H1 (cell line): ENCODE measurements at regions not wholly inside any gene's neighbourhood (a gene's known extent, or its start where the extent isn't known, plus 50 kb on each side); places are given as distances from the start of the nearest gene placed in this dataset.

ENCODE experiments used
- POLR2A ChIP-seq, 2 experiments: IDR thresholded peaks; 1 replicate in 1 of 2; 2 replicates in 1 of 2; pipeline ENCODE4 v1.6.1; 2011; ENCODE audit warnings: low read depth in 2 of 2, low read length in 2 of 2, mild to moderate bottlenecking in 2 of 2; ENCODE audit errors: control extremely low read depth in 1 of 2
- RAD21 ChIP-seq, 2 experiments: IDR thresholded peaks in 1 of 2; conservative IDR thresholded peaks in 1 of 2; 2 replicates each; pipeline ENCODE4 v1.6.1; 2011; ENCODE audit warnings: low read depth in 2 of 2, low read length in 2 of 2, improper control_type of control experiment in 1 of 2, inconsistent platforms in 1 of 2, mild to moderate bottlenecking in 1 of 2, moderate library complexity in 1 of 2
- SAP30 ChIP-seq: fragments of 300-600 bp; sonication (generic); IDR thresholded peaks from 2 replicates; pipeline ENCODE4 v1.7.1; 2012; ENCODE audit warnings: low read length, moderate library complexity, mild to moderate bottlenecking, inconsistent platforms; ENCODE audit not compliant: insufficient read depth, insufficient replicate concordance
- SUZ12 ChIP-seq: fragments of 200-600 bp; sonication (generic); IDR thresholded peaks from 2 replicates; pipeline ENCODE4 v1.6.1; 2012; ENCODE audit warnings: mild to moderate bottlenecking, inconsistent platforms, low read length, moderate library complexity, mixed read lengths
- TCF12 ChIP-seq: IDR thresholded peaks from 2 replicates; pipeline ENCODE4 v1.6.1; 2011; ENCODE audit warnings: low read depth, mild to moderate bottlenecking, low read length
- YY1 ChIP-seq: IDR thresholded peaks from 2 replicates; pipeline ENCODE4 v1.6.1; 2011; ENCODE audit warnings: low read depth, mild to moderate bottlenecking, low read length
- ZNF274 ChIP-seq: IDR thresholded peaks from 2 replicates; pipeline ENCODE4 v1.7.0; 2012; ENCODE audit warnings: low read length, borderline replicate concordance; ENCODE audit errors: extremely low read depth
- TF ChIP-seq, protein P1 (sequence below), 3 experiments: IDR thresholded peaks; 1 replicate in 2 of 3; 2 replicates in 1 of 3; pipeline versions ENCODE4 v1.5.1 to v1.6.1; 2011; ENCODE audit warnings: low read length in 3 of 3, mild to moderate bottlenecking in 3 of 3, inconsistent platforms in 2 of 3, low read depth in 1 of 3, moderate library complexity in 1 of 3; ENCODE audit not compliant: insufficient read depth in 1 of 3; ENCODE audit errors: control extremely low read depth in 1 of 3
- TF ChIP-seq, protein P2 (sequence below): fragments of 300-600 bp; sonication (generic); IDR thresholded peaks from 2 replicates; pipeline ENCODE4 v1.7.1; 2012; ENCODE audit warnings: low read length, moderate library complexity, mild to moderate bottlenecking, inconsistent platforms; ENCODE audit not compliant: insufficient replicate concordance
- TF ChIP-seq, protein P3 (sequence below): IDR thresholded peaks from 2 replicates; pipeline ENCODE4 v1.6.1; 2012; ENCODE audit warnings: inconsistent platforms
- TF ChIP-seq, protein P4 (sequence below): IDR thresholded peaks from 2 replicates; pipeline ENCODE4 v1.6.1; 2012; ENCODE audit warnings: low read length, inconsistent platforms

DNA sequence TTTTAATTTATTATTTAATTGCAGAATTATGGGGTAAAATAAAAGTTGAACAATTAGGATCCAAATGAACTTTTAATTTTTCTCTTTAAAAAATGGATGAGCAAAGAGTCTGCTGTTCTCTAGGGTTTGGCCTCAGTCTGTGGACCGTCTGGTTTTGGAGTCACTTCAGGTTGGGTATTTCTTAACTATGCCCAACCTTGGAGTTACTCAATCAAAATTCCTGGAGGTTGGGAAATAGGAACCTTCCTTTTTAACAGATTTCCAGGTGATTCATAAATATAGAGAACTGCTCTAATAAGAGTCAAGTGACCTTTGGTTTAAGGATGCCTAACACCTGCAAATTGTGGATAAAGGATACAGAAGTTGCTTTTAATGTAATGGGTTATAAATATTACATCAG, 241.5 kb upstream of the GCFC2 start:
- no peak for TF ChIP-seq SAP30
- TF ChIP-seq, protein P1, sequence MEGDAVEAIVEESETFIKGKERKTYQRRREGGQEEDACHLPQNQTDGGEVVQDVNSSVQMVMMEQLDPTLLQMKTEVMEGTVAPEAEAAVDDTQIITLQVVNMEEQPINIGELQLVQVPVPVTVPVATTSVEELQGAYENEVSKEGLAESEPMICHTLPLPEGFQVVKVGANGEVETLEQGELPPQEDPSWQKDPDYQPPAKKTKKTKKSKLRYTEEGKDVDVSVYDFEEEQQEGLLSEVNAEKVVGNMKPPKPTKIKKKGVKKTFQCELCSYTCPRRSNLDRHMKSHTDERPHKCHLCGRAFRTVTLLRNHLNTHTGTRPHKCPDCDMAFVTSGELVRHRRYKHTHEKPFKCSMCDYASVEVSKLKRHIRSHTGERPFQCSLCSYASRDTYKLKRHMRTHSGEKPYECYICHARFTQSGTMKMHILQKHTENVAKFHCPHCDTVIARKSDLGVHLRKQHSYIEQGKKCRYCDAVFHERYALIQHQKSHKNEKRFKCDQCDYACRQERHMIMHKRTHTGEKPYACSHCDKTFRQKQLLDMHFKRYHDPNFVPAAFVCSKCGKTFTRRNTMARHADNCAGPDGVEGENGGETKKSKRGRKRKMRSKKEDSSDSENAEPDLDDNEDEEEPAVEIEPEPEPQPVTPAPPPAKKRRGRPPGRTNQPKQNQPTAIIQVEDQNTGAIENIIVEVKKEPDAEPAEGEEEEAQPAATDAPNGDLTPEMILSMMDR (IDR thresholded peaks at IDR 0.05; ENCODE audit: control extremely low read depth in 1 of 3, insufficient read depth in 1 of 3, low read depth in 1 of 3, low read length in 3 of 3) = no peak
- TF ChIP-seq, protein P2, sequence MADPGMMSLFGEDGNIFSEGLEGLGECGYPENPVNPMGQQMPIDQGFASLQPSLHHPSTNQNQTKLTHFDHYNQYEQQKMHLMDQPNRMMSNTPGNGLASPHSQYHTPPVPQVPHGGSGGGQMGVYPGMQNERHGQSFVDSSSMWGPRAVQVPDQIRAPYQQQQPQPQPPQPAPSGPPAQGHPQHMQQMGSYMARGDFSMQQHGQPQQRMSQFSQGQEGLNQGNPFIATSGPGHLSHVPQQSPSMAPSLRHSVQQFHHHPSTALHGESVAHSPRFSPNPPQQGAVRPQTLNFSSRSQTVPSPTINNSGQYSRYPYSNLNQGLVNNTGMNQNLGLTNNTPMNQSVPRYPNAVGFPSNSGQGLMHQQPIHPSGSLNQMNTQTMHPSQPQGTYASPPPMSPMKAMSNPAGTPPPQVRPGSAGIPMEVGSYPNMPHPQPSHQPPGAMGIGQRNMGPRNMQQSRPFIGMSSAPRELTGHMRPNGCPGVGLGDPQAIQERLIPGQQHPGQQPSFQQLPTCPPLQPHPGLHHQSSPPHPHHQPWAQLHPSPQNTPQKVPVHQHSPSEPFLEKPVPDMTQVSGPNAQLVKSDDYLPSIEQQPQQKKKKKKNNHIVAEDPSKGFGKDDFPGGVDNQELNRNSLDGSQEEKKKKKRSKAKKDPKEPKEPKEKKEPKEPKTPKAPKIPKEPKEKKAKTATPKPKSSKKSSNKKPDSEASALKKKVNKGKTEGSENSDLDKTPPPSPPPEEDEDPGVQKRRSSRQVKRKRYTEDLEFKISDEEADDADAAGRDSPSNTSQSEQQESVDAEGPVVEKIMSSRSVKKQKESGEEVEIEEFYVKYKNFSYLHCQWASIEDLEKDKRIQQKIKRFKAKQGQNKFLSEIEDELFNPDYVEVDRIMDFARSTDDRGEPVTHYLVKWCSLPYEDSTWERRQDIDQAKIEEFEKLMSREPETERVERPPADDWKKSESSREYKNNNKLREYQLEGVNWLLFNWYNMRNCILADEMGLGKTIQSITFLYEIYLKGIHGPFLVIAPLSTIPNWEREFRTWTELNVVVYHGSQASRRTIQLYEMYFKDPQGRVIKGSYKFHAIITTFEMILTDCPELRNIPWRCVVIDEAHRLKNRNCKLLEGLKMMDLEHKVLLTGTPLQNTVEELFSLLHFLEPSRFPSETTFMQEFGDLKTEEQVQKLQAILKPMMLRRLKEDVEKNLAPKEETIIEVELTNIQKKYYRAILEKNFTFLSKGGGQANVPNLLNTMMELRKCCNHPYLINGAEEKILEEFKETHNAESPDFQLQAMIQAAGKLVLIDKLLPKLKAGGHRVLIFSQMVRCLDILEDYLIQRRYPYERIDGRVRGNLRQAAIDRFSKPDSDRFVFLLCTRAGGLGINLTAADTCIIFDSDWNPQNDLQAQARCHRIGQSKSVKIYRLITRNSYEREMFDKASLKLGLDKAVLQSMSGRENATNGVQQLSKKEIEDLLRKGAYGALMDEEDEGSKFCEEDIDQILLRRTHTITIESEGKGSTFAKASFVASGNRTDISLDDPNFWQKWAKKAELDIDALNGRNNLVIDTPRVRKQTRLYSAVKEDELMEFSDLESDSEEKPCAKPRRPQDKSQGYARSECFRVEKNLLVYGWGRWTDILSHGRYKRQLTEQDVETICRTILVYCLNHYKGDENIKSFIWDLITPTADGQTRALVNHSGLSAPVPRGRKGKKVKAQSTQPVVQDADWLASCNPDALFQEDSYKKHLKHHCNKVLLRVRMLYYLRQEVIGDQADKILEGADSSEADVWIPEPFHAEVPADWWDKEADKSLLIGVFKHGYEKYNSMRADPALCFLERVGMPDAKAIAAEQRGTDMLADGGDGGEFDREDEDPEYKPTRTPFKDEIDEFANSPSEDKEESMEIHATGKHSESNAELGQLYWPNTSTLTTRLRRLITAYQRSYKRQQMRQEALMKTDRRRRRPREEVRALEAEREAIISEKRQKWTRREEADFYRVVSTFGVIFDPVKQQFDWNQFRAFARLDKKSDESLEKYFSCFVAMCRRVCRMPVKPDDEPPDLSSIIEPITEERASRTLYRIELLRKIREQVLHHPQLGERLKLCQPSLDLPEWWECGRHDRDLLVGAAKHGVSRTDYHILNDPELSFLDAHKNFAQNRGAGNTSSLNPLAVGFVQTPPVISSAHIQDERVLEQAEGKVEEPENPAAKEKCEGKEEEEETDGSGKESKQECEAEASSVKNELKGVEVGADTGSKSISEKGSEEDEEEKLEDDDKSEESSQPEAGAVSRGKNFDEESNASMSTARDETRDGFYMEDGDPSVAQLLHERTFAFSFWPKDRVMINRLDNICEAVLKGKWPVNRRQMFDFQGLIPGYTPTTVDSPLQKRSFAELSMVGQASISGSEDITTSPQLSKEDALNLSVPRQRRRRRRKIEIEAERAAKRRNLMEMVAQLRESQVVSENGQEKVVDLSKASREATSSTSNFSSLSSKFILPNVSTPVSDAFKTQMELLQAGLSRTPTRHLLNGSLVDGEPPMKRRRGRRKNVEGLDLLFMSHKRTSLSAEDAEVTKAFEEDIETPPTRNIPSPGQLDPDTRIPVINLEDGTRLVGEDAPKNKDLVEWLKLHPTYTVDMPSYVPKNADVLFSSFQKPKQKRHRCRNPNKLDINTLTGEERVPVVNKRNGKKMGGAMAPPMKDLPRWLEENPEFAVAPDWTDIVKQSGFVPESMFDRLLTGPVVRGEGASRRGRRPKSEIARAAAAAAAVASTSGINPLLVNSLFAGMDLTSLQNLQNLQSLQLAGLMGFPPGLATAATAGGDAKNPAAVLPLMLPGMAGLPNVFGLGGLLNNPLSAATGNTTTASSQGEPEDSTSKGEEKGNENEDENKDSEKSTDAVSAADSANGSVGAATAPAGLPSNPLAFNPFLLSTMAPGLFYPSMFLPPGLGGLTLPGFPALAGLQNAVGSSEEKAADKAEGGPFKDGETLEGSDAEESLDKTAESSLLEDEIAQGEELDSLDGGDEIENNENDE = no peak
- TF ChIP-seq, protein P3, sequence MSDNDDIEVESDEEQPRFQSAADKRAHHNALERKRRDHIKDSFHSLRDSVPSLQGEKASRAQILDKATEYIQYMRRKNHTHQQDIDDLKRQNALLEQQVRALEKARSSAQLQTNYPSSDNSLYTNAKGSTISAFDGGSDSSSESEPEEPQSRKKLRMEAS = no peak
- TF ChIP-seq TCF12 = no peak
- no peak for TF ChIP-seq ZNF274
- no peak for TF ChIP-seq POLR2A (IDR thresholded peaks at IDR 0.05; ENCODE audit: control extremely low read depth in 1 of 2, low read depth in 2 of 2, low read length in 2 of 2)
- TF ChIP-seq SUZ12 = no peak
- no peak for TF ChIP-seq RAD21 (IDR thresholded peaks at IDR 0.05 in 1 of 2, conservative IDR thresholded peaks at IDR 0.05 in 1 of 2; ENCODE audit: low read depth in 2 of 2, low read length in 2 of 2)
- TF ChIP-seq YY1 = no peak
- TF ChIP-seq, protein P4, sequence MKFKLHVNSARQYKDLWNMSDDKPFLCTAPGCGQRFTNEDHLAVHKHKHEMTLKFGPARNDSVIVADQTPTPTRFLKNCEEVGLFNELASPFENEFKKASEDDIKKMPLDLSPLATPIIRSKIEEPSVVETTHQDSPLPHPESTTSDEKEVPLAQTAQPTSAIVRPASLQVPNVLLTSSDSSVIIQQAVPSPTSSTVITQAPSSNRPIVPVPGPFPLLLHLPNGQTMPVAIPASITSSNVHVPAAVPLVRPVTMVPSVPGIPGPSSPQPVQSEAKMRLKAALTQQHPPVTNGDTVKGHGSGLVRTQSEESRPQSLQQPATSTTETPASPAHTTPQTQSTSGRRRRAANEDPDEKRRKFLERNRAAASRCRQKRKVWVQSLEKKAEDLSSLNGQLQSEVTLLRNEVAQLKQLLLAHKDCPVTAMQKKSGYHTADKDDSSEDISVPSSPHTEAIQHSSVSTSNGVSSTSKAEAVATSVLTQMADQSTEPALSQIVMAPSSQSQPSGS = no peak
